ENCODE measurements at regions not wholly inside any gene's neighbourhood (a gene's known extent, or its start where the extent isn't known, plus 50 kb on each side); places are given as distances from the start of the nearest gene placed in this dataset.

- TF ChIP-seq, protein P1, sequence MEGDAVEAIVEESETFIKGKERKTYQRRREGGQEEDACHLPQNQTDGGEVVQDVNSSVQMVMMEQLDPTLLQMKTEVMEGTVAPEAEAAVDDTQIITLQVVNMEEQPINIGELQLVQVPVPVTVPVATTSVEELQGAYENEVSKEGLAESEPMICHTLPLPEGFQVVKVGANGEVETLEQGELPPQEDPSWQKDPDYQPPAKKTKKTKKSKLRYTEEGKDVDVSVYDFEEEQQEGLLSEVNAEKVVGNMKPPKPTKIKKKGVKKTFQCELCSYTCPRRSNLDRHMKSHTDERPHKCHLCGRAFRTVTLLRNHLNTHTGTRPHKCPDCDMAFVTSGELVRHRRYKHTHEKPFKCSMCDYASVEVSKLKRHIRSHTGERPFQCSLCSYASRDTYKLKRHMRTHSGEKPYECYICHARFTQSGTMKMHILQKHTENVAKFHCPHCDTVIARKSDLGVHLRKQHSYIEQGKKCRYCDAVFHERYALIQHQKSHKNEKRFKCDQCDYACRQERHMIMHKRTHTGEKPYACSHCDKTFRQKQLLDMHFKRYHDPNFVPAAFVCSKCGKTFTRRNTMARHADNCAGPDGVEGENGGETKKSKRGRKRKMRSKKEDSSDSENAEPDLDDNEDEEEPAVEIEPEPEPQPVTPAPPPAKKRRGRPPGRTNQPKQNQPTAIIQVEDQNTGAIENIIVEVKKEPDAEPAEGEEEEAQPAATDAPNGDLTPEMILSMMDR (IDR thresholded peaks at IDR 0.05) = no peak
- TF ChIP-seq POLR2AphosphoS5 (IDR thresholded peaks at IDR 0.05) = no peak
These were observed 617.4 kb downstream of the CENPC start for GRCh38 chr4:66927937-66928336.
